CD4-positive, alpha-beta T cell treated with Interleukin-4 for 4 hours (primary cell): ENCODE measurements at regions not wholly inside any gene's neighbourhood (a gene's known extent, or its start where the extent isn't known, plus 50 kb on each side); places are given as distances from the start of the nearest gene placed in this dataset.
A peak's percentile ranks its signal among the peaks of the same experiment; 100 is the strongest.
"Not testable (repeated sequence)": the region's sequence is repeated elsewhere in the genome, so short reads cannot be mapped to it uniquely, and the experiment has no call there.

Source experiments
- DNase-seq: peaks from one replicate; pipeline ENCODE4 v3.0.0-alpha.2; 2020

GRCh38 chr2:190150413-190150812 is 87.9 kb upstream of the MSTN start:
- DNase-seq, result no peak

- DNase-seq, result no peak
Measured at GRCh38 chr2:190149908-190150307, 87.4 kb upstream of the MSTN start.

GRCh38 chr2:190149200-190149599 is 86.7 kb upstream of the MSTN start:
- peak; percentile 20 for DNase-seq

GRCh38 chr2:190146109-190146508 is 83.6 kb upstream of the MSTN start:
- not testable (repeated sequence) for DNase-seq

- not testable (repeated sequence) for DNase-seq
Measured at GRCh38 chr2:190140474-190140873, 77.9 kb upstream of the MSTN start.

- DNase-seq, result no peak
Measured at GRCh38 chr2:190139371-190139770, 76.8 kb upstream of the MSTN start.

- no peak for DNase-seq
Measured at GRCh38 chr2:190138032-190138431, 75.5 kb upstream of the MSTN start.

- DNase-seq, result no peak
Measured at GRCh38 chr2:190137561-190137960, 75.0 kb upstream of the MSTN start.

- DNase-seq, result no peak
Measured at GRCh38 chr2:190136825-190137224, 74.3 kb upstream of the MSTN start.

GRCh38 chr2:190136259-190136658 is 73.7 kb upstream of the MSTN start:
- DNase-seq, result no peak

- DNase-seq, result no peak
Measured at GRCh38 chr2:190129421-190130199, 67.1 kb upstream of the MSTN start.

- no peak for DNase-seq
Measured at GRCh38 chr2:190127651-190128050, 65.1 kb upstream of the MSTN start.

- DNase-seq, result no peak
Measured at GRCh38 chr2:190126798-190127197, 64.3 kb upstream of the MSTN start.

- DNase-seq, result no peak
Measured at GRCh38 chr2:190123956-190124355, 61.4 kb upstream of the MSTN start.

- peak; percentile 10 for DNase-seq
Measured at GRCh38 chr2:190121971-190122370, 59.4 kb upstream of the MSTN start.

- no peak for DNase-seq
Measured at GRCh38 chr2:190121305-190121704, 58.8 kb upstream of the MSTN start.

- DNase-seq, result no peak
Measured at GRCh38 chr2:190119923-190120590, 57.5 kb upstream of the MSTN start.

- peak; percentile 28 for DNase-seq
Measured at GRCh38 chr2:190119257-190119656, 56.7 kb upstream of the MSTN start.

GRCh38 chr2:190117305-190117704 is 54.8 kb upstream of the MSTN start:
- DNase-seq, result no peak

- DNase-seq, result no peak
Measured at GRCh38 chr2:190113000-190113399, 50.5 kb upstream of the MSTN start.
